ENCODE measurements at regions not wholly inside any gene's neighbourhood (a gene's known extent, or its start where the extent isn't known, plus 50 kb on each side); places are given as distances from the start of the nearest gene placed in this dataset.
"Not testable (repeated sequence)": the region's sequence is repeated elsewhere in the genome, so short reads cannot be mapped to it uniquely, and the experiment has no call there.

DNA sequence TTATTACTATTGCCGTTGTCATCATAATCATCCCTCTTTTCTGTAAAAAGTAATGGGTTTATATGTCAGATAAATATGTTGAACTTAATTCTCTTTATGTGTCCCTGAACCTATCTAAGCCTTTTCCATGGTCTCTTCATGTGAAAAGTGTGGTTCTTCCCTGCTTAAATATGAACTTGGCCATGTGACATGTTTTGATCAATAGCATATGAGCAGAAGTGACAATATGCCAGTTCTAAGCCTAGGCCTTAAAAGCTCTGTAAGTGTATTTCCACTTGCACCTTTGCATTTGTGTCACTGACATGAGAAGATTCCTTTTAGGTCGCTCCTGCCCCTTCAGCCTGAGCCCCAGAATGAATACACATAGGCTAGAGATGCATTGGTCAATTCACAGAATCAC is 188.4 kb upstream of the CCN2 start:
- no peak for DNase-seq

GRCh38 chr6:132136981-132137380 is 185.8 kb upstream of the CCN2 start:
- DNase-seq, result no peak

DNA sequence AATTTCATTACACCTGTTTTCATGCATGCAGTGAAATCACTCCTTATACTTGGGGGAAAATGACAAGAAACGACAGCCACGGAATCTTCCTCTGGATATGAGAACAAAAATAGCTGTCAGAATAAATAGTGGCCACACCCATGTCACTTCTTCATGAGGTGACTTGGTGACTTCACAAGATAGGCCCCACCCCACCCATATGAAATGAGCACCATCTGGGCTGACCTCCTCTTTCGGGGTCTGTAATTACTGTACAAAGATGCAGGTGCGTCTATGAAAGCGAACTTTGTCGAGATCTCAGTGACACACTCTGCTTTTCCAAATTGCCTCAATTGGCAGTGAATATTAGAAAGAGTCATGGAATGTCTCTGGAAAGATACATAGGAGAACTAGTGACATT is 184.2 kb upstream of the CCN2 start:
- DNase-seq, result no peak

GRCh38 chr6:132133736-132134445 is 182.7 kb upstream of the CCN2 start:
- DNase-seq, result no peak

- no peak for DNase-seq
Measured at GRCh38 chr6:132132924-132133639, 181.9 kb upstream of the CCN2 start.

DNA sequence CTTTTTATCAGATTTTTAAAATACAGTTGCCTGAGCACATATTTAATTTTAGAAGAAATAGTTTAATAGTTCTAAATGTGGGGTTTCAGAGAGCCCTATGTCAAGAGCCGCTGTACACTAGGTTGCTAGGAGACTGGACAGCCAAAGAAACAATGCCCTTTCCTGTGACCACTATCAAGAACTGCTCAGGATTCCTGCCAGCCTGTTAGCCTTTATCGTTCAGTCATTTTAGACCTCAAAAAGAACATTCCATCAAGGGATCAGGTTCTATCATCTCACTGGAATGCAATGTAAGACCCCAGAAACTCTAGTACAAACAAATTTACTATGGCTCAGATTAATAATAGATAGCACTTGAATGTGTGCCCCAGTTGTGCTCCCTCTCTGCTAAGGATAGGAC is 181.2 kb upstream of the CCN2 start:
- DNase-seq, result no peak

- DNase-seq, result peak; percentile 82
Measured at GRCh38 chr6:132131758-132132157, 180.6 kb upstream of the CCN2 start.

DNA sequence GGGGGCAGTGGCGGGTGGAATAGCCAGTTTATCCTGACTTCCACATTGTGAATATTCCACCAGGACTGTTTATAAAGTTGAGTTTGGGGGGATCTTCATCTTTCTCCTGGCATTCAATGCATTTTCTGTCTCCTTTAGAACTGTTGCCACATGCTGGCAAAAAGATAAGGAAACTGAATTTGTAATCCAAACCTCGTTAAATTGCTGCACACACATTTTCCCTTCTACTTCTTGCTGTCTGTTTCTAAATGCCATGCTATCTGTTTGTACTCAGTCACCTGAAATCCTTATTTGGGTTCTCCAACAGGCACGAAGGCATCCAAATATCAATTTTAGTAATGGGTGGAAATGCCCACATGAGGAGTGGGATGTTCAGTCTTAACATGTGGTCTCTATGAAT is 180.2 kb upstream of the CCN2 start:
- no peak for DNase-seq

DNA sequence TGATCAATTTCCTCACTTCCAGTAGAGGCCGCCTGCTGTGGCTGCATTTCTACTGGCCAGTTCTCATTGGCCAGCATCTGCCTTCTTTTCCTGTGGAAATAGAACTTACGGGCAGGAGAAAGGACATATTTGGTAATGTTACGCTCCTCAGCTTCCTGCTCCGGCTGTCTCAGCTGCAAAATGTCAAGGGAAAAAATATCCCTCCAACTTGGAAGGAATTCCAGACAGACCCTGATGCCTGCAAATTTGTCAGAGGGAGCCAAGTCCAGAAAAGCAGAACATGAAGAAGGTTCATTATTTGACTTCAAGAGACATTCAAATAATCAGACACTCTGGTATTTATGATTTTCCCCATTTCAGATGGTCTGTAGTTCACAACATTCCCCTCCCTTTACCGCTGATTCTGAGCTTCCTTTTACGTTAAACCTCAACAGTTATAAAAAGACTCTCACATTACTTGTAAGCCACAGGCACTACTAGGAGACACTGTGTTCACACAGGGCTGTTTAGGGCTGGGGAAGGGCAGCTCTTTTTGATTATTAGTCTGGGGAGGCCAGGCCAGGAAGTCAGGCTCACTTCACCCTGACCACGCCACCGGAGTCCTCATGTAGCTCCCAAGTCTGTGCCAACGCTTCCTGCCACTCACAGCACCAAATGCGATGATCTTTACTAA is 179.6 kb upstream of the CCN2 start:
- peak; percentile 86 for DNase-seq

DNA sequence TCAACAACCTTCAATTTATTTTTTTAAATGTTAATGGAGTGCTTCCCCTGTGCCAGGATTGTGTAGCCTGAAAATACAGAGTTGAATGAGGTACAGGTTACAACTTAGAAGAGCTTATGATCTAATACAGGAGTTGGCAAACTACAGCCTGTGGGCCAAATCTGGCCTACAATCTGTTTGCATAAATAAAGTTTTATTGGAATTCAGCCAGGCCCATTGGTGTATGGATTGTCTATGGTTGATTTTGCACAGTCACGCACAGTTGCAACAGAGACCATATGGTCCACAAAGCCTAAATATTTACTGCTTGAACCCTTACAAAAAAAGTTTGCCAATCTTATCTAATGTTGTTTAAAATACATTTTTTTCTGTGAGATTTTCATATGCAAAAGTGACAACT is 177.3 kb upstream of the CCN2 start:
- no peak for DNase-seq

- no peak for DNase-seq
Measured at GRCh38 chr6:132126150-132126549, 175.0 kb upstream of the CCN2 start.

DNA sequence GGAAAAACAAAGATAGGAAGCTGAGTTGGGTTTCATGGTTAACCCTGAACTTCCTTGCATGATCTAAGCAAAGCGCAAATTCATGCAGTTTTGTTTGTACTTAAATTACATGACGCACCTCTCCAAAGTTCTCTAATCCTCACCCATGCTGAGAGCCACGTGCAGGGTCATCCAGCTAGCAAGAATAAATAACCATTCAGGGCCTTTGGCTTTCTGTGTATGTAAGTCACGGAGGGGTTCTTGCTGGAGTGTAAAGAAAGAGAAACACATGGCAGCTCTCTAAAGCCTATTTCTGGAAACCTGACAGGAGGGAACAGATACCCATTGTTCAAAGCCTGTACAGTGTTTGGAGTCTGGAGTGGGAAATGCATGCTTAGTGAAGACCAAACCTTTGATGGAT is 171.7 kb upstream of the CCN2 start:
- no peak for DNase-seq

DNA sequence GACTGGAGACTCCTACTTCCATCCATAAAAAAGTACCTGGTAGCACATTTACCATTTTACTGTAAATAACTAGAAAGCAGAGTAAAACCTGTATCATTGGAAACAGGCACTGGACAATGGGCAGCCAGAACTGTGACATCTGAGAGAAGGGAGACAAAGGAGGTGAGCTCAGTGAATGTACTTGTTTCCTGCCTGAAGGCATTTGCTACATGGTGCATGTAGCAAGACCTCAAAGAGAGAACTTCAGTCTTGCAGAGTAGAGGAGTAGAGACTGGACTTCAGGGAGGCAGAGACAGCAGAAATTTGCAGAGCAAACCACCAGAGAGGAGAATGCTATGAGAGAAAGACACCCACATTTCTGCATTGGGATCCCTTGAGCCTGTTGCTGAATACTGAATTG is 171.0 kb upstream of the CCN2 start:
- DNase-seq, result no peak

DNA sequence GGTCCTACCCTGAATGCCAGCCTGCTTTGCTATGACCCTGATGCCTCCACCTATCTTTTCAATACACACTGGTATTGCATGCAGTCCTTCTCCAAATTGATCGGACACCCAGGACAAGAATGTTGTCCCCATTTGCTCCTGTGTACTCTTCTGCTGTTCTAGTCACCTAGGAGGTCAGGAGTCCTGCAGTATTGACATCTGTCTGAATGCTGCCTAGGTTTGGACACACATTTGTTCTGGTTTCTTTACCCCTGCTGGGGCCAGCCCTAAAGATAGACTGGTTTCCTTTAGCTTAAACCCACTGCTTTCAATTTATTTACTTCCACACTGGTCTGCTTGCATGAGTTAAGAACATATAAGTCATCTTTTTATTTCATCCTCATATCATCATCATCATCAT is 167.0 kb upstream of the CCN2 start:
- DNase-seq, result no peak

- DNase-seq, result no peak
Measured at GRCh38 chr6:132115714-132116366, 164.7 kb upstream of the CCN2 start.

DNA sequence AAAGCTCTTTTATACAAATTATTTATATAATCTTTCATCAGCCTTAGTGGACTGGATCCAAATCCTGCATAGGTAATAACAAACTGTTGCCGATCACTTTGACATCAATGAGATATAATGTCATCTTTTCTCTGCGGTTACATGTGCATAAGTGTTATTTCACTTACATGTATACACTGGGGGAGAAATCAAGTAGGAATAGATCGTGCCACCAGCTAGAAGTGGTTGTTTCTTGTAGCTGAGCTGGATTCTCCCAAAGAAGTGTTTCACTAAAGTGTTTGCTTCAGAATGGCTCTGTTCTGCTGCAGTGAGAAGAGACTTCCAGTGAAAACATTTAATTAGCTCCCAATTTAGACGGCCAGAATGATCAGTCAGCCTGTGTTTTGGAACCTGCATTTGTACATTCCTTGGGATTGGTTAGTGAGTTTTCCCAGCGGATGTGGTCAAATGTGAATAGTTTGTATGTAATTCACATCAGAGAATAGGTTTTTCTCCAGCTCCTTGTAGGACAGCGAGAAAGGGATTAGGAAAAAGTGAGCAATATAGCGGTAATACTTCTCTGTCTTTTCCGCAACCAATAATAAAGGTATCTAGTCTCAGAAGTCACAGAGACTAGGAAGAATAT is 163.1 kb upstream of the CCN2 start:
- DNase-seq, result no peak

DNA sequence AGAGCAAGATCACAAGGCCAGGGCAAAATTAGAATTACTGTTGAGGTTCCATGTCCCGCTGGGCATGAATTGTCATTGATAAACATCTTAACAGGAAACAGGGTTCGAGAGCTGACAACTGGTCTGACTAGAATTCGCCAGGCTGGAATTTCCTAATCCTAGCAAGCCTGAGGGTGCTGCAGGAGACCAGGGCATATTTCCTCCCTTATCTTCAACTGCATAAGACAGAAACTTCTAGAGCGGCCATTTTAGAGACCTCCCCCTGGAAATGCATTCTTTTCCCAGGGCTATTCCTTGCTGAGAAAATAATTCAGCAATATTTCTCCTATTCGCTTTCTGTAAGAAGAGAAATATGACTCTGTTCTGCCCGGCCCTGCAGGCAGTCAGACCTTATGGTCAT is 158.6 kb upstream of the CCN2 start:
- not testable (repeated sequence) for DNase-seq

DNA sequence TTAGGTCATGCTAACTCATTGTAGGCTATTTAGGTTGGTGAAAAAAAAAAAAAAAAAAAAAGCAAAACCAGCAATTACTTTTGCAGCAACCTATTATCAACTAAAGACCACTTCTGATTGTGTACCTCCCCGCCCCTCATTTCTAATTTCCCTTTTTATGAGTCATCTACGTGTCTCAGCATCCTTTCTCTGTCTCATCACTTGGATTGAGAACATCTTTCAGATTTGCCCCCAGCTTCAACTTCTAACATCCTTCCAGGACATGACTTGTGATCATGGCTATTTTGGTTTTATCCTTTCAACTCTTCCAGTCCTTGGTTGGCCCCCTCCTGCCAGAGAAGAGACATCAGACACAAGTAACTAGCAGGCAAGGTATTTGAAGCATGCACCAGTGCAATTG is 156.7 kb upstream of the CCN2 start:
- DNase-seq, result no peak

DNA sequence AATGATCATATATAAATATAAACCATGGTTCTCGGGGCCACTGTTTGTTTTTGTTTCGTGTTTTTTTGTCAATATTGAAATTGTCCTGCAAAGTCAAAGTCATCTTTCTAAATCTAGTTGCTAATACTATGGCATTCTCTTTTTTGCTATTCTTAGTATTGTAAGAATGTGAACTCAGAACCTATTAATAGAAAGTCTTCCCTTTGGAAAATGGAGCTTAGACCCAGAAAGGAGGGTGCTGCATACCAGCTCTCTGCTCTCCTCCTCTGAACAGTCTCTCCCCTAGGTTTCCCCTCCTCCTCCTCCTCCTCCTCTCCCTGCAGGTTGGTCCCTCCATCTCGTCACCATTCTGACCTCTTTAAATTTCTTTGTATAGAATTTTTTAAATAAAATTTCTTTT is 150.4 kb upstream of the CCN2 start:
- DNase-seq, result no peak

DNA sequence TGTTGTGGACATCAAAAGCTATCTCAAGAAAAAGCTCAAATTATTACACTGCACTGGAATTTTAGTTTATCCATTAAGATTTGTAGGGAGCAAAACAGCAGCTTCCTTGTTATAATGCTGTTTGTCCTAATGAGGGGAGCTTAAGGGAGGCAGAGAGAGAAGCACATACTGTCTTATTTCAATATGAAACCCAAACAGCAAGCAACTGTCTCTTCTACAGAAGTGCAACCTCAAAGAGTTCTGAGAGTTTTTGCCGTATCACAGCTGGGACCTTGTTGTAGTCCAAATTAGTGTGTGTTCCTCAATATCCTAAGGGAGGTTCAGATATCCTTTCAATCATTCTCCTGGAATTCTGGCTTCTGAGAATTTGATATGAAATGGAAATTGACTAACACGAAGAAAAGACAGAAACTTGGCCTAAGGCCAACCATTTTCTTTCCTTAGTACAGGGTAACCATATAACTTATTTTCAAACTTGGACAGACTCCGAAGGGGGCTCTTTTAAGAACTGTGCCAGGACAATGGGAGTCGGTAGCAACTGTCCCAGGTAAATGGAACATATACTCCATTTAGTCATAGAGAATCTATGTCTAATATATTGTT is 149.3 kb upstream of the CCN2 start:
- no peak for DNase-seq

GRCh38 chr6:132096996-132097395 is 145.8 kb upstream of the CCN2 start:
- no peak for DNase-seq

DNA sequence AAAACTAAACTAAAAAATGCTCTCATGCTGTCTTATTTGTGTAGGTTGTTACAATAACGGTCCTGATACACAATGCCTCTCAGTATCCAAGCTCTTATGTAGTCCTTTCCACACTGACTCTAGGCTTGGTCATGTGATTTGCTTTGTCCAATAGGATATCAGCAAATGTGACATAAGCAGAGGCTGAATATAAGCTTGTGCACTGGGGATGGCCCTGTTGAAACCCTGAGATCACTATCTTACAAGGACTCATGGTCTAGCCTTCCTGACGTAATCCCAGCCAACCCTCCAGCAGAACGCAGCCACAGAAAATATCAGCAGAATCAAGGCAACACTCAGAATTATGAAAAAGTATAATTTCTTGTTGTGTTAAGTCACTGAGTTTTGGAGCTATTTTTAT is 145.1 kb upstream of the CCN2 start:
- DNase-seq, result no peak

DNA sequence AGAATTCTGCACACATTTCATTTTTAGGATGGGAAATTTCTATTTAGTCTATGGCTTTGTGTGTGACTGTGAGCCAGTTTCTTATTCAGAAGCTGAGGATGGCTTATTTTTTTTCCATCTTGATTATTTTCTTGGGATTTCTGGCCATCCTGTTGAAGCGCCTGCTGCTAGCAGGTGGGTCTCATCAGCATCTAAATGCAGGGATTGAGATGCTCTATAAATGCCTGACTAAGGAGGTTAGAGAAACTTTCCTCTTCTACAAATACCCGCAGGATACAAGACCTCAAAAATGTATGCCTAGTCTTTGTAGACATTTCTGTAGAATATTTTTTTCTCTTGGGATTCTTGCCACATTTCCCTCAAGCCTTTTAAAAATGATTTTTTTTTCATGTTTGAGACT is 138.0 kb upstream of the CCN2 start:
- DNase-seq, result no peak

Measured in femur (tissue), 1 donor.